ENCODE measurements at regions not wholly inside any gene's neighbourhood (a gene's known extent, or its start where the extent isn't known, plus 50 kb on each side); places are given as distances from the start of the nearest gene placed in this dataset.
"Not testable (repeated sequence)": the region's sequence is repeated elsewhere in the genome, so short reads cannot be mapped to it uniquely, and the experiment has no call there.

DNA sequence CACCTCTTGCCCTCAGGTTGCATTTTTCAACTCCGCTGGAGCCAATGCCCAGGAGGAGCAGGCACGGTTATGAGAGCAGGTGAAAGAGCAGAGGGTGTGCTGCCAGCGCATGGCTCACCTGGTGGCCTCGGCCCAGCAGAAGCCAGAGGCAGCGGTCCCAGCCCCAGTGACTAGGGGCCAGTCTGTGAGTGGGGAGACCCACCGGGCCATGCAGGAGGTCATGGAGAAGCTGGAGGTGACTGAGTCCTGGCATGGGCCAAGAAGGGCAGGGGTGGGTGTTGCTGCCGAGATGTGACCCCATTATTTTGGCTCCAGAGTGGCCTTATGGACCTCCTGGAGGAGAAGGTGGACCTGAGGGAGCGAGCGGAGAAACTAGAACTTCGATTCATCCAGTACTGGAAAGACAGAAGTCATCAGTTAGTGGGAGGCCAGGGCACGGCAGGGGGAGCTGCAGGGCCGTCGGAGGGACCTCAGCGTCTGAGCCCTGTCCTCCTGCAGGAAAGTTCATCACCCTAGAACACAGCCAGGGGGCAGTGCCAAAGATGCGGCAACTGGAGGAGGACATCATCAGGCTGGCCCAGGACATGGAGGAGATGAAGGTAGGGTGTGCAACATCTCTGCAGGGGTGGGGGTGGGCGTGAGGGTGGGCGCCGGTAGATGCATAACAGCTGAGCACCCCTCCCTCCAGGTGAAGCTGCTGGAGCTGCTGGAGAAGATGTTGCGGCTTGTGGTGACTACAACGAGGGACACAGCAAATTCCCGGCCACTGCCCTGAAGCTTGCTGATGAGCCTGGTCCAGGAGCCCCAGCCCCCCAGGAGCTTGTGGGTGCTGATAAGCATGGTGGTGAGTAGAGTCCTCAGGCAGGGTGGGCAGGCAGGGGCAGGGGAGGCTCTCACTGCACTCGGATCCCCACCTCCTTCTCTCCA is 58.9 kb upstream of the LYSMD4 start:
- CTCF ChIA-PET; dilution Hi-C loops (cut with MboI; ENCODE audit: extremely low pct_ligation_motif_present, low sequenced_read_pairs); H3K27me3 ChIP-seq (ENCODE audit: control insufficient read depth in 2 of 2, insufficient read depth in 2 of 2, low read length in 2 of 2); H3K9me1 ChIP-seq (replicated peaks; ENCODE audit: control insufficient read depth, extremely low read depth, insufficient read depth, low read length); BruUV-seq (replicated peaks); H3K4me1 ChIP-seq (ENCODE audit: control insufficient read depth, extremely low read depth, insufficient read depth, low read length); H2AFZ ChIP-seq (ENCODE audit: low read depth, low read length); intact Hi-C loops (cut with micrococcal nuclease); H3K4me2 ChIP-seq (ENCODE audit: insufficient read depth, low read length); DNase-seq (ENCODE audit: low read depth, low spot score); H3K79me2 ChIP-seq (ENCODE audit: control insufficient read depth, insufficient read depth, low read length); H3K9me3 ChIP-seq (replicated peaks; ENCODE audit: control insufficient read depth, insufficient read depth, low read length); H3K27ac ChIP-seq (ENCODE audit: insufficient read depth, low read depth, low read length); POLR2A ChIA-PET; H3K36me3 ChIP-seq (ENCODE audit: control insufficient read depth in 2 of 2, extremely low read depth in 1 of 2, insufficient read depth in 2 of 2, low read length in 2 of 2); H3K4me3 ChIP-seq (replicated peaks in 1 of 3; ENCODE audit: insufficient read depth in 1 of 3, low read depth in 1 of 3, low read length in 3 of 3); H4K20me1 ChIP-seq (replicated peaks; ENCODE audit: control insufficient read depth, extremely low read depth, insufficient read depth, low read length); H3K9ac ChIP-seq (replicated peaks; ENCODE audit: extremely low read depth, insufficient read depth, low read length); FAIRE-seq: not testable (repeated sequence)

- H2AFZ ChIP-seq (ENCODE audit: low read depth, low read length); H3K79me2 ChIP-seq (ENCODE audit: control insufficient read depth, insufficient read depth, low read length); BruUV-seq (replicated peaks); POLR2A ChIA-PET; H3K27me3 ChIP-seq (ENCODE audit: control insufficient read depth in 2 of 2, insufficient read depth in 2 of 2, low read length in 2 of 2); H3K9me3 ChIP-seq (replicated peaks; ENCODE audit: control insufficient read depth, insufficient read depth, low read length); H3K9ac ChIP-seq (replicated peaks; ENCODE audit: extremely low read depth, insufficient read depth, low read length); FAIRE-seq; CTCF ChIA-PET; H3K4me3 ChIP-seq (replicated peaks in 1 of 3; ENCODE audit: insufficient read depth in 1 of 3, low read depth in 1 of 3, low read length in 3 of 3); H3K9me1 ChIP-seq (replicated peaks; ENCODE audit: control insufficient read depth, extremely low read depth, insufficient read depth, low read length); H3K36me3 ChIP-seq (ENCODE audit: control insufficient read depth in 2 of 2, extremely low read depth in 1 of 2, insufficient read depth in 2 of 2, low read length in 2 of 2); dilution Hi-C loops (cut with MboI; ENCODE audit: extremely low pct_ligation_motif_present, low sequenced_read_pairs); H4K20me1 ChIP-seq (replicated peaks; ENCODE audit: control insufficient read depth, extremely low read depth, insufficient read depth, low read length); H3K4me1 ChIP-seq (ENCODE audit: control insufficient read depth, extremely low read depth, insufficient read depth, low read length); H3K27ac ChIP-seq (ENCODE audit: insufficient read depth, low read depth, low read length); DNase-seq (ENCODE audit: low read depth, low spot score); intact Hi-C loops (cut with micrococcal nuclease); H3K4me2 ChIP-seq (ENCODE audit: insufficient read depth, low read length): not testable (repeated sequence)
Measured at GRCh38 chr15:99790751-99791150, 57.5 kb upstream of the LYSMD4 start.

Data from endothelial cell of umbilical vein (primary cell).